CD14-positive monocyte (primary cell): ENCODE measurements at regions not wholly inside any gene's neighbourhood (a gene's known extent, or its start where the extent isn't known, plus 50 kb on each side); places are given as distances from the start of the nearest gene placed in this dataset.

Experiments
- DNase-seq, 3 donors: peaks; one replicate each; pipeline ENCODE4 v3.0.0-alpha.2; 2011 to 2022
- H2AFZ ChIP-seq: 2 replicates; pipeline ENCODE4 v1.6.0; 2012; ENCODE audit warnings: mild to moderate bottlenecking, low read depth, low read length, inconsistent platforms; ENCODE audit not compliant: insufficient read depth, poor library complexity, severe bottlenecking
- H3K27ac ChIP-seq, 2 donors: 1 replicate in 1 of 2; 2 replicates in 1 of 2; pipeline ENCODE4 v1.5.1; 2012 to 2013; ENCODE audit warnings: low read length in 2 of 2, control low read depth in 1 of 2, inconsistent platforms in 1 of 2, low read depth in 1 of 2, mild to moderate bottlenecking in 1 of 2
- H3K27me3 ChIP-seq, 2 donors: one replicate each; pipeline versions ENCODE4 v1.6.0 to v1.6.1; 2011 to 2013; ENCODE audit warnings: low read length in 2 of 2; ENCODE audit not compliant: control insufficient read depth in 2 of 2, insufficient read depth in 2 of 2
- H3K36me3 ChIP-seq, 2 donors: replicated peaks in 1 of 2; 1 replicate in 1 of 2; 2 replicates in 1 of 2; pipeline versions ENCODE4 v1.5.1 to v1.6.1; 2012 to 2013; ENCODE audit warnings: low read length in 2 of 2, control low read depth in 1 of 2, inconsistent platforms in 1 of 2, mild to moderate bottlenecking in 1 of 2; ENCODE audit not compliant: insufficient read depth in 2 of 2, control insufficient read depth in 1 of 2
- H3K4me1 ChIP-seq, 2 donors: 1 replicate in 1 of 2; 2 replicates in 1 of 2; pipeline versions ENCODE4 v1.5.1 to v1.6.1; 2012 to 2013; ENCODE audit warnings: low read length in 2 of 2, control low read depth in 1 of 2, inconsistent platforms in 1 of 2, mild to moderate bottlenecking in 1 of 2, moderate library complexity in 1 of 2; ENCODE audit not compliant: insufficient read depth in 2 of 2, control insufficient read depth in 1 of 2
- H3K4me2 ChIP-seq: replicated peaks from 2 replicates; pipeline ENCODE3; 2012; ENCODE audit warnings: low read length, moderate library complexity, mild to moderate bottlenecking; ENCODE audit not compliant: poor library complexity, severe bottlenecking; ENCODE audit errors: extremely low read depth
- H3K4me3 ChIP-seq, 3 experiments: fragments of 200-600 bp in 1 of 3; sonication (generic) in 1 of 3; replicated peaks in 1 of 3; 1 replicate in 2 of 3; 2 replicates in 1 of 3; pipeline ENCODE4 v1.5.1; 2011 to 2013; ENCODE audit warnings: low read length in 3 of 3, mild to moderate bottlenecking in 3 of 3, control low read depth in 2 of 3, low read depth in 2 of 3, inconsistent platforms in 1 of 3, moderate library complexity in 1 of 3
- H3K79me2 ChIP-seq: 2 replicates; pipeline ENCODE4 v1.6.0; 2012; ENCODE audit warnings: mild to moderate bottlenecking, control low read depth, inconsistent platforms, low read length, moderate library complexity; ENCODE audit not compliant: insufficient read depth
- H3K9ac ChIP-seq: 2 replicates; pipeline ENCODE4 v1.6.0; 2017; ENCODE audit warnings: low read length, mild to moderate bottlenecking; ENCODE audit not compliant: insufficient read depth, poor library complexity, severe bottlenecking
- H3K9me3 ChIP-seq, 2 donors: replicated peaks in 1 of 2; 1 replicate in 1 of 2; 2 replicates in 1 of 2; pipeline versions ENCODE4 v1.5.1 to v1.6.1; 2012 to 2013; ENCODE audit warnings: low read length in 2 of 2, control low read depth in 1 of 2; ENCODE audit not compliant: control insufficient read depth in 1 of 2, insufficient read depth in 1 of 2
- H4K20me1 ChIP-seq: 2 replicates; pipeline ENCODE4 v1.6.0; 2012; ENCODE audit warnings: mild to moderate bottlenecking, low read length, control low read depth, moderate library complexity; ENCODE audit not compliant: insufficient read depth
- H3K27ac Mint-ChIP-seq, 7 donors: one replicate each; pipeline ENCODE4 v1.8.0; 2020; ENCODE audit warnings: mild to moderate bottlenecking in 7 of 7, mixed read lengths in 7 of 7, moderate library complexity in 6 of 7, inconsistent platforms in 2 of 7
- H3K27me3 Mint-ChIP-seq, 3 donors: one replicate each; pipeline ENCODE4 v1.8.0; 2021 to 2022; ENCODE audit warnings: low read depth in 3 of 3, mild to moderate bottlenecking in 3 of 3, mixed read lengths in 3 of 3, moderate library complexity in 3 of 3, inconsistent platforms in 1 of 3
- H3K36me3 Mint-ChIP-seq, 2 donors: one replicate each; pipeline ENCODE4 v1.8.0; 2020; ENCODE audit warnings: mixed read lengths in 2 of 2, inconsistent platforms in 1 of 2, mild to moderate bottlenecking in 1 of 2
- H3K4me1 Mint-ChIP-seq: one replicate; pipeline ENCODE4 v1.8.0; 2020; ENCODE audit warnings: mild to moderate bottlenecking, mixed read lengths
- H3K4me3 Mint-ChIP-seq, 2 donors: one replicate each; pipeline ENCODE4 v1.8.0; 2020; ENCODE audit warnings: mild to moderate bottlenecking in 2 of 2, mixed read lengths in 2 of 2, moderate library complexity in 1 of 2
- H3K9me3 Mint-ChIP-seq, 7 donors: one replicate each; pipeline ENCODE4 v1.8.0; 2020 to 2022; ENCODE audit warnings: mixed read lengths in 7 of 7, mild to moderate bottlenecking in 6 of 7, moderate library complexity in 6 of 7, inconsistent platforms in 2 of 7
- CTCF ChIP-seq: fragments of 200-600 bp; IDR thresholded peaks from one replicate; pipeline ENCODE4 v1.8.0; 2022; ENCODE audit warnings: antibody characterized with exemption, mild to moderate bottlenecking
- WGBS: methylation state at CpG from one replicate; pipeline ENCODE4 v1.1.5; 2013; ENCODE audit warnings: missing lambda C conversion rate; ENCODE audit not compliant: insufficient coverage; 5-methylcytosine and 5-hydroxymethylcytosine counted together
- intact Hi-C, 2 donors: fragments of 100-400 bp; cut with micrococcal nuclease; formaldehyde crosslinking; loops; one replicate each; pipeline versions ENCODE4 v1.15.0 to v1.15.1; 2023

- Mint-ChIP-seq H3K4me3 (no peak overlapping the region), H3K9me3 (peaks cover 0 to 7% (median 2%) of the 10 kb centered on the region in 7 donors), H3K36me3 (no peaks in the 10 kb centered on the region), H3K27ac (no peak overlapping the region), H3K27me3 (peaks cover 0 to 2% (median 0%) of the 10 kb centered on the region in 3 donors), H3K4me1 (no peaks in the 10 kb centered on the region)
- no peaks in the 10 kb centered on the region for H3K79me2 ChIP-seq
- TF ChIP-seq CTCF = no peak
- H2AFZ ChIP-seq = no peak overlapping the region
- H3K4me3 ChIP-seq = no peak overlapping the region
- no peaks in the 10 kb centered on the region for H3K36me3 ChIP-seq
- WGBS = 60% methylated on average over 1 of the region's 3 CpGs
- no peak overlapping the region for H3K9ac ChIP-seq
- no peak overlapping the region for H3K27ac ChIP-seq
- peaks cover 3 to 4% of the 10 kb centered on the region in 2 donors for H3K9me3 ChIP-seq
- H3K4me2 ChIP-seq = no peak overlapping the region
- intact Hi-C loops = no loop called here
- no peaks in the 10 kb centered on the region for H3K4me1 ChIP-seq
- no peaks in the 10 kb centered on the region for H3K27me3 ChIP-seq
- DNase-seq = no peak
- no peaks in the 10 kb centered on the region for H4K20me1 ChIP-seq
Measured at GRCh38 chr5:86523718-86524117, 94.0 kb upstream of the COX7C start.

- H3K27ac ChIP-seq = no peak overlapping the region
- peaks cover 3 to 4% of the 10 kb centered on the region in 2 donors for H3K9me3 ChIP-seq
- Mint-ChIP-seq H3K4me1 (no peaks in the 10 kb centered on the region), H3K27ac (no peak overlapping the region), H3K36me3 (no peaks in the 10 kb centered on the region), H3K9me3 (peaks cover 0 to 7% (median 0%) of the 10 kb centered on the region in 7 donors), H3K4me3 (no peak overlapping the region), H3K27me3 (peaks cover 0 to 3% (median 0%) of the 10 kb centered on the region in 3 donors)
- TF ChIP-seq CTCF = no peak
- no peaks in the 10 kb centered on the region for H3K27me3 ChIP-seq
- H3K4me2 ChIP-seq = no peak overlapping the region
- H3K9ac ChIP-seq = no peak overlapping the region
- intact Hi-C loops = no loop called here
- H3K36me3 ChIP-seq = no peaks in the 10 kb centered on the region
- H4K20me1 ChIP-seq = no peaks in the 10 kb centered on the region
- H3K4me1 ChIP-seq = no peaks in the 10 kb centered on the region
- no peak overlapping the region for H2AFZ ChIP-seq
- no CpG with 5 or more reads among the region's 2 CpGs for WGBS
- no peaks in the 10 kb centered on the region for H3K79me2 ChIP-seq
- no peak overlapping the region for H3K4me3 ChIP-seq
- DNase-seq = no peak
Measured at GRCh38 chr5:86525622-86526021, 92.1 kb upstream of the COX7C start.
